ENCODE measurements at regions not wholly inside any gene's neighbourhood (a gene's known extent, or its start where the extent isn't known, plus 50 kb on each side); places are given as distances from the start of the nearest gene placed in this dataset.
A peak's percentile ranks its signal among the peaks of the same experiment; 100 is the strongest.

- peak; percentile 16 for DNase-seq
Observed at GRCh38 chr7:8379264-8379663, 54.1 kb upstream of the NXPH1 start.

DNA sequence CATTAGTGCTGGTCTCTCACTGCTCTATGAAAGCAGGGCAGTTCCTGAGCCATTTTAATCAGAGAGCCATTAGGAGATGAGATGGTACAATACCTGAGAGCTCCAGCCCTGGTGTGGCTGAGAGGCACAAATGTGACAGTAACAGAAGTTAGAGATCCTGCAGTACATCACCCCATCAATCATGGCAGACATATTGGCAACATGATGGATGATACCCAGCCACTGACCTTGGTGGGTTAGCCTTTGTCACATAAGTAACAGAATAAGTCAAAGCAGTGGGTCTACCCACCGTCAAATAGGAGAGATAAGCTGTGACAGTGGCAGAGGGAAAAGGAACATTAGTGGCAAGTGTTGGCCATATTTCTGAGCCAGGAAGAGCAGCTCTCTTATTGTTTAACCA, 53.3 kb upstream of the NXPH1 start:
- no peak for DNase-seq

DNA sequence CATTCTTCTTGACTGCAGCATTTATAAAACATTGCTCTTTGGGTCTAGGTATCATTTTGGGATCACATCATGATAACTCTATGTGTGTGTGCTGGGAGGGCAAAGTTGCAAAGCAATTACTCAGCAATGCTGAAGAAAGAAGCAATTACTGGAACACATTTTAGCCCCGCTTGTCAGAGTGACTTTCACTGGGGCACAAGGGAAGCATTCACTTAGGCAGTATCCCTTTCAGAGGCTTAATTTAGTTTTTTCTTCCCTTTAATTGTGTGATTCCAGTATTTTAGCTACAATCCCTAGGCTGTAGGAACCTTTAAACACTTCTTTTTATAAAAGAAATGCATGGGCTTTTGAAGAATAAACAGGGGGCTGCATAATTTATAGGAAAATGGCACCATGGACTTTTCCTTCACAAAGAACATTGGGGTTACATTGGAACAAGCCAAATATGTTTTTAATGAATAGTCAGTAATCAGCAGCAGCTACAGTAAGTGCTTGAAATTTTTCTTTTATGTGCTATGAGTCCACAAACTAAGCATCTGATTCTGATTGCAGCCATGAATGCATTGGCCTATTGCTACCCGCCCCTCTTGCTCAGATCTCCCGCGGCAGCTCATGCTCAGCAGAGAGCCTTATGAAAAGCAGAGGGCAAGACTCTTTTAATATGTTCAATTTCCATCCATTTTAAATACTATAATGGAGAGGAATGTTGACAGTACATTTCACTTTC, 51.2 kb upstream of the NXPH1 start:
- no peak for DNase-seq
